OCI-M2 (cell line): ENCODE measurements at regions not wholly inside any gene's neighbourhood (a gene's known extent, or its start where the extent isn't known, plus 50 kb on each side); places are given as distances from the start of the nearest gene placed in this dataset.

ENCODE experiments used
- DNase-seq: peaks from one replicate; lab custom pipeline; 2025; ENCODE audit not compliant: unreplicated experiment; lab: John Stamatoyannopoulos, UW

DNA sequence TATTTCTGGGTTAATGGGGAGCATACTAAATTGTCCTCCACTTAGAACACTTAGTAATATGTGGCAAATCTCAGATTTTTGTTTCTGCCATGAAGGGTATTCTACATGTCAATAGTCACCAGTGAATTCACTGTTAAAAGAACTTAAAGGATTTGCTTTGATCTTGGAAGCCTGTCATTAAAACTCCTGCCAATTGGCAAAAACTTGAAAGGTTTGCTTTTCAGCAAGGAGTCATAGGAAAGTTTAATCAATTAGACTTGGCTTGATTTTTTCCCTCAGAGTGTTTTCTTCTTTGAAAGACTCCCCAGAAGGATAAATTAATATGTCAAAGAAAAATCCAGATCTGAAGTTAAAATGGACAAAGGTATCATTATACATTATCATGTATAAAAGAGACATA, 671.9 kb upstream of the PKDCC start:
- DNase-seq: no peak

DNA sequence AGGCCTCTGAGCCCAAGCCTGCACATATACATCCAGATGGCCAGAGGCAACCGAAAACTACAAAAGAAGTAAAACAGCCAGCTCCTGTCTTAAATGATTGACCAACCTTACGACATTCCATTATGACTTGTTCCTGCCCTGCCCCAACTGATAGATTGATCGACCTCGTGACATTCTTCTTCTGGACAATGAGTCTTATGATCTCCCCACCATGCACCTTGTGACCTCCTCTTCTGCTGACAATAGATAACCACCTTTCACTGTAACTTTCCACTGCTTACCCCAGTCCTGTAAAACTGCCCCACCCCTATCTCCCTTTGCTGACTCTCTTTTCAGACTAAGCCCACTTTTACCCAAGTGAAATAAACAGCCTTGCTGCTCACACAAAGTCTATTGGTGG, 670.0 kb upstream of the PKDCC start:
- peak; percentile 57 for DNase-seq

DNA sequence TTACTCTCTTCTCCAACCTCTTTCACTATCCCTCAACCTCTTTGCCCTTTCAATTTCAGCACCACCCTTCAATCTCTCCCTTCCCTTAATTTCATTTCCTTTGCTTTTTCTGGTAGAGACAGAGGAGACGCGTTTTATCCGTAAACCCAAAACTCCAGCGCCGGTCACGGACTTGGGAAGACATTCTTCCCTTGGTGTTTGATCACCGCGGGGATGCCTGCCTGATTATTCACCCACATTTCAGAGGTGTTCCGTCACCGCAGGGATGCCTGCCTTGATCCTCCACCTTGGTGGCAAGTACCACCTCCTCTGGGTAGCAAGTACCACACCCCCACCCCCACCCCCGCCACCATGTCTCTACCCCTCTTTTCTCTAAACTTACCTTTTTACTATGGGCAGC, 669.4 kb upstream of the PKDCC start:
- DNase-seq: no peak

DNA sequence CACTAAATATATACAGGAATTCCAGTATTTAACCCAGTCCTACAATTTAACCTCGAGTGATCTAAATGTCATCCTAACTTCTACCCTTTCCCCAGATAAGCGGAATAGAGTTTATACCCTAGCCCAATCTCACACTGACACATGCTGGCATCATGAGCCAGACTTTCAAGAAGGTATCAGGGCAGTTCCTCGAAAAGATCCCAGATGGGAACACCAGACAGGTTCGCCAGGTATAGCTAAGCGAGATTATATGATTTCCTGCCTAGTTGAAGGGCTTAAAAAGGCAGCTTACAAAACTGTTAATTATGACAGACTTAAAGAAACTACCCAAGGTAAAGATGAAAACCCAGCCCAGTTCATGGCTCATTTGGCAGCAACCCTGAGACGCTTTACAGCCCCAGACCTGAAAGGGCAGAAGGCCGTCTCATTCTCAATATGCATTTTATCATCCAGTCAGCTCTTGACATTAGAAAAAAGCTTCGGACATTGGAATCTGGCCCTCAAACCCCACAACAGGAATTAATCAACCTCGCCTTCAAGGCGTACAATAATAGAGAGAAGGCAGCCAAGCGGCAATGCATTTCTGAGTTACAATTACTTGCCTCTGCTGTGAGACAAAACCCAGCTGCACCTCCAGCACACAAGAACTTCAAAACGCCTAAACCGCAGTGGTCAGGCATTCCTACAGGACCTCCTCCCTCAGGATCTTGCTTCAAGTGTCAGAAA, 668.2 kb upstream of the PKDCC start:
- DNase-seq: no peak

DNA sequence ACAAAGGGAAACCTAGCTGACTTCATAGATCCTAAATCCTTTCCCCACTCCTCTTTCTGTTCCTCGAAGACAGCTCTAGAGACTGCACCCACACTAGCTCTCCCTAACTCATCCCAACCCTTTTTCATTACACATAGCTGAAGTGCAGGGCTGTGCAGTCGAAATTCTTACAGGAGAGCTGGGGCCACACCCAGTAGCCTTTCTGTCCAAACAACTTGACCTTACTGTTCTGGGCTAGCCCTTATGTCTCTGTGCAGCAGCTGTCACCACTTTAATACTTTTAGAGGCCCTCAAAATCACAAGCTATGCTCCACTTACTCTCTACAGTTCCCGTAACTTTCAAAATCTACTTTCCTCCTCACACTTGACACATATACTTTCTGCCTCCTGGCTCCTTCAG, 666.1 kb upstream of the PKDCC start:
- DNase-seq: no peak

DNA sequence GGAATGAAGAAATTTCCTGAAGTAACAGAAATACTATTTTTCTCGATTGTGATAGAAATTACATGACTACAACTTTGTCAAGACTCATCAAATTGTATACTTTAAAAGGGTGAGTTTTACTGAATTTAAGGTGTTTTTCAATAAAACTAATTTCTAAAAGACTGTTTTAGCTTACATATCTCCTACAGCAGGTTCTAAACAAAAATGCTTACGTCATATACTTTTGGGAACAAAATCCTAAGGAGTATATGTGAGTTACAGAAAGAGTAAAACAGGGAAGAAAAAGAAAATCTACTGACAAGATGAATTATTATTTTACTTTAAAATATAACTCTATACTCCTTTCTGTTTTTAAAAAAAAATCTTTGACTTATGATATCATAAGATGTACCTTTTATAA, 660.3 kb upstream of the PKDCC start:
- DNase-seq: no peak

DNA sequence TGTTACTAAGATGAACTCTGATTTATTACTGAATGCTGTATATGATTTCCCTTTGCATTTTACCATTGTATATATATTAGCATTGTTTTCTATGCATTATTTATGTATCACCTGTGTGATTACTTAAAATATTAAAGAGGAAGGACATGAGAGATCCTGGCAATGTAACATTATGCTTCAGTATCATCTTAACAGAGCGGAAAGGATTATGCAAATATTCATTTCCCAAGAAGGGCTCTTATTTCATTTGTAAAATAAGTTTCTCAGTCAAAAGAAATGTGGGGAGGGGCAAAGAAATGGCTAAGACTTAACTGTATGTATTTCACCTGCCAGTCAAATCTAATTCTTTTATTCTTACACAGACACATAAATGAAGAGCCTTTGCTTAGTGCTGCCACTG, 654.2 kb upstream of the PKDCC start:
- no peak for DNase-seq

DNA sequence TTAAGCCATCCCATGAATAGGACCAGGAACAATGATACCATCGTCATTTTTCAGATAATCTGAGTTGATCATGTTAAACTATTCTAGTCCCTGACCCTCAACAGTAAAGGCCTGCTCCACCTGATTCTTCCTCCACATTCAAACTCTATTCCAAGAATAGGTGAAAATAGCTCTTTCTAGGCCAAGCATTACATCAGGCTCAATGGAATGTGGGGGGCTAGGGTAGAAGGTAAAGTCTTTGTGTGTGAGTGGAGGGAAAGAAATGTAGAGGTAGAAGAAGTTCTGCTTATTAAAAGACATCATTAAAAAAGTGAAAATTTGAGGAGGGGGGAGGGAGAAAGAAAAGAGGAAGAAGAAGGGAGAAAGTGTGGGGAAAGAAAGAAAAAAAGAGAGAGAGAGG, 653.3 kb upstream of the PKDCC start:
- DNase-seq: no peak

DNA sequence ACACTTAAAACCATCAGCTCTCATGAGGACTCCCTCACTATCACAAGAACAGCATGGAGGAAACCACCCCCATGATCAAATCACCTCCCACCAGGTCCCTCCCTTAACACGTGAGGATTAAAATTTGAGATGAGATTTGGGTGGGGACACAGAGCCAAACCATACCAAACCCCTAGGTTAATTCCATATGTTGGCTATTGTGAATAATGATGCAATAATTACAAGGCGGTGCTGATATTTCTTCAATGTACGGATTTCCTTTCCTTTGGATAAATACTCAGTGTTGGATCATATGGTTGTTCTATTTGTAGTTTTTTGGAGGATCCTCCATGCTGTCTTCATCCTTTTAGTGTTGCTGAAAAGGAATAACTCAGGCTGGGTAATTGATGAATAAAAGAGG, 652.1 kb upstream of the PKDCC start:
- no peak for DNase-seq

DNA sequence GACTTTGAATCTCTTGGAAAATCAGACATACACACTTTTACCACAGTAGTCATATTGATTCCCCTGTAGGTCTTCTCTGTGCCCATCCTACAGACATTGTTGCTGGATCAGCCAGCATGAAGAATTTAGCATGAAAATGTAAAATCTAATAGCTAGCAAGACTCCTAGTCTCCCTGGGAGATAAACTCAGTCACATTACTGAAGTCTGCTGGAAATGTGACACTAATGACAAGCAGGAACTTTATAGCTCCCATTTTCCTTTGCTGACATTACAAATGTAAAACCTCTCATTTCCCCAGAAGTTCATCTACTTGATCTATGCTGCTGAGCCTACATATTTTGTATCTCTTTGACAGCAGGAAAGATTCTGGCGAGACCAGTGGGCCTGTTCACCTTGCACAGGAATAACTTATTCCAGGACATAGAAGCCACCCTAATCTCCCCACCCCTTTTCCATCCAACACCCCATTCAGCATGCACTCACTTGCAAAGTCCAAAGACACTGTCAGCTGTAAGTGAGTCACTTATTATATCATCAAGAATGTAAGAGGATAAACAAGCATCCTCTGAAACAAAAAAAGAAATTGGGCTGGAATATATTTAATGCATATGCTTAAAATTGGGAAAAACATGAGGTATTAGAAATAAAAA, 648.3 kb upstream of the PKDCC start:
- no peak for DNase-seq

DNA sequence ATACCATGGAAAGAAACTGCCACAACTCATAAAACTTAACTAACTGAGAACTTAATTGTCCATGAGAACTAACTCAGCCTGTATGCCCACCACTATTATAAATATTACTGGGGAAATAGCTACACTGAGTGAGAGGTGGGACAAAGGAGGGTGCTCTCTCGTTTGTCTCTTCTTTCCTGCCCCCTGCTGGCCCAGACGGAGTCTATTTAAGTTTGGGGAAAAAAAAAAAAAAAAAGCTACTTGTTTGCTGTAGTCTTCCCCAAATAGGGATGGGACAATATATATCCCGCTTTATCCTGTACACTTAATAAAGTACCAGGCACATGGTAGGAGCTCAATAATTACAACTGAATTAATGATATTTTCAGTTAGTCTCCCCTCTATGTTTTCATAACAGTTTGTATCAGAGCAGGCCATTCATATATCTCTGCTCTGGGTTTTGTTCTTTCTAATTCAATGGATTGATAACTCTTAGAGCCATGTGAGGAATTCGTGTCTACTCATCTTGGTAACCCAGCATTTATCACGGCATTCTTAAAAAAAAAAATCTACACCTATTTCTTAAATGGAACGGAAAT, 647.6 kb upstream of the PKDCC start:
- no peak for DNase-seq

DNA sequence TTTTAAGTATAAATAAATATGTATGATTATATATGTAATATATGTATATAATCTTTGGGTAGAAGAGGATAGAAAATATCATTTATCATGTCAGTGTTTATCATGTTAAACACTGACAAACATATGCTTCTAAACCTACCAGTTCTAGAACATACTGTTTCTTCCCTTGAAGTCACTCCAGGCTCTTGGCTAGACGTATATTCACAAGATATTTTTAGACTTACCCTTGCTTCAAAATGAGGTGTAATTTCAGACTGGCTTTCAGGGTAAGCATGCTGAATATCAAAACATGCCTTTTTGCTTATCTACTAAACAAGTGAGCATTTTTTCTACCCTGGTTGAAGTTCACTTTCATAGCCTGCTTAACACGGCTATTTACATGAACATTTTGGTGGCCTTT, 642.4 kb upstream of the PKDCC start:
- no peak for DNase-seq

DNA sequence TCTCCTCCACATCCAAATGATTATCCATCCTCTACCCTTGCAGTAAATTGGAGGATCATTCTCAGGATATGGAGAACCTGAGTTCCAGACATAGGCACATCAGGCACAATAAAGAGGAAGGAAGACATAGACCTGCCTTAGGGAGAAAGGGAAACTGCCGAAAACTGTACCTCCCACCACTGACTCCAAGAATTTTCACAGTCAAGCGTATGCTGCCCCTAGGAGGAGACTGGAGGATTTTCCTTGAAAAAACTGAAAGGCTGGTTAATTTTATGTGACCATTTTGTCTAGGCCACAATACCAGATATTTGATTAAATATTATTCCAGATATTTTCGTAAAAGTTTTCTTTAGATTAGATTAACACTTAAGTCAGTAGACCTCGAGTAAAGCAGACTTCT, 638.5 kb upstream of the PKDCC start:
- no peak for DNase-seq

DNA sequence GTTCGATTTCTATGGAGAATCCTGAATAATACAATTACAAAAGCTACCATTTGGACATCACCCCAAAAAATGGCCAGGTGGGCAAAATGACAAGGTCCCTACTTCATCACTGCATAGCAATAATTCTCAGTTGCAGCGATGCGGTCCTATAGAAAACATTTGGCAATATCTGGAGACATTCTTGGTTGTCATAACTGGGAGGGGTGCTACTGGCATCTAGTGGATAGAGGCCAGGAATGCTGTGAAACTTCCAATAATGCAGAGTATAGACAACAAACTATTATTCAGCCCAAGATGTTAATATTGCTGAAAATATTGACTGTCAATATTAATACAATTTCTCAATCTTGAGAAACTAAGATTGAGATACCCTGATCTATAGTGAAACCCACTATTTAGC, 637.8 kb upstream of the PKDCC start:
- DNase-seq: no peak

DNA sequence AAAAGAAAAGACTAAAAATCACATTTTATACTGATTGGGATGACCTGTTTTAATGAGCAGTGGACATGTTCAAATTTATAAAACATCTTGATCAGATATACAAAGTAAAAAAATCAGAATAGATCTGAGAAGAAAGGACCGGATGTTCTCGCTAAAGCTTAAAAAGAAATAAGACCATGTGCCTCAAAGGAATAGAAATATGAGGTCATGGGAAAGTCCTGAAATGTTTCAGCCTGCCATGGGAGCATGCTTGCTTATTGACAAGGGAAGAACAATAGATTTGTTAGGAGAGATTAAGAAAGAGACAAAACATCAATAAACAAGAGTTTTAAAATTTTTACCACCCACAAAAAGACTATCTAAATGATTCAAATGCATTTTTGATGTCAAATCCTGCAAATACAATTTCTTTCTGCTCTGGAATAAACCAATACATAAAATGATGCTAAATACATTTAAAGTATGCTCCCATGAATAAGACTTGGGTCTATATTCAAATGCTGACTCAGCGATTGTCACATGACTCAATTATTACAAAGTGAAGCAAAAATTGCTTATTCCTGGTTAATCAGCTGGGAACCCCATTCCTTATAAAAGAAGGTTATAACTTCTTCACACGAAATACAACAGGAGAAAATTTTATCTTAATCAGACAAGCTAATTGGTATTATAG, 633.9 kb upstream of the PKDCC start:
- DNase-seq: no peak

DNA sequence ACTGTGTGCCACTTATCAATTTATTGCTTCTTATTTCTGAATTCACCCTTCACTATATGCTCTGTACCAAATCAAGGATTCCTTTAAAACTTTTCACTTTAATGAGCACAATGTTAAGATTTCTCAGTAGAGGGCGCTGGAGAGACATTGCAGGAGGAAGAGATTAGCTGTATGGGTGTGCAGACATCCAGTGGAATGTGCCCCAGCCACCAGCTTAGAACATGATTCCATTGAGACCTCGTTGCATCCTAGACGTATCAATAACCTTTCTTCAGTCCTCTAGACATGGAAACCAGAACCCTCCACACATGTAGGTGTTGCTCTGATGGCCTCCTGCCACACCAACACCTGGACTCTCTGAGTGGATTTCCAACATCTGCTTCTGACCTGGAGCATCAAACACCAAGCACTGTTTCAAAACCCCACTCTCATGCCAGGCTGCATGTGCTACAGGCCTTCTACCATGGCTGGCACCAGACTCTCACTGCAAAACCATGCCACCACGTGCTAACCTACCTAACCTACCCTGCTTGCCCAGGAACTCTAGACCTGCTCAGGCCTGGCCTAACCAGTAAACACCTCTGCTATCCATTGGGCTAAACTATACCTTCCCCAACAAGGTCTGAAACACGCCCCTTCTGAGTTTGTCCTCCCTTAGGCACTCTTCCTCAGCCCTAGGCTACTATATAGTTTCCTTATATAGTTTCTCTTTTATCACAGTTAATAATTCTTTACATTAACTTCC, 633.2 kb upstream of the PKDCC start:
- DNase-seq: peak; percentile 21

DNA sequence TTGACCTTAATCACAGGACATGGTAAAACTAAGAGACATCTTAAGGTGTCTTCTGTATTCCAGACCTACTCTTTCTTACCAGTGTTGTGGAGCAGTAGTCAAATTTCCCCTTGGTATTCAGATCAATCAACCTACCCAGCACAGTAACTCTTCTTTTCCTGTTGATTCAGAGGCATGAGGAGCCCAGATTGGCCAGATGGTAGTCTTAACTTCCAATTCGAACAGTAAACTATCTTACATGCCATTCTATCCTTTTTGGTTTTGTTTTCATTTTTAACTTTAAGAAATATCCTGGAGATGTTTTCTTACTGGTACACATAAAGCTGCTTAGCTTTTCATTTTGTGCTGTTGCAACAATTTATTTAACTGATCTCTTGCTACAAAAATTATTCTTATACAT, 630.3 kb upstream of the PKDCC start:
- DNase-seq: no peak

DNA sequence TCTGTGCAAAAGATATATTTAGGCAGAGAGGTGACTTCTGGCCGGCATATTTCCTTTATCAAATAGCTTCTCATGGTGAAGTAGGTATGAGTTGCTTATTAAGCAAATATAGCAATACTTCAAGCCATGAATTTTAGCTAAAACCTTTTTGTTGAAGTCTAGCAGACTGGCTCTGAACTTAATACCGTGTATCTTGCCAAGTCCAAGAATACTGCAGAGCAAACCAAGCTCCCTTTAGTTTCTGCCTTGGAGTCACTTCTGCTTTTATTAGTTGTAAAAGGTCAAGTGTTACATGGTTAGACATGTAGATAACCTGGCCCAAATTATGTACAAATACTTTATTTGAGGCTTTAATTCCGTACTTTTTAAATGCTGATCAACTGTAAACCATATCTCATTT, 627.6 kb upstream of the PKDCC start:
- DNase-seq: no peak

DNA sequence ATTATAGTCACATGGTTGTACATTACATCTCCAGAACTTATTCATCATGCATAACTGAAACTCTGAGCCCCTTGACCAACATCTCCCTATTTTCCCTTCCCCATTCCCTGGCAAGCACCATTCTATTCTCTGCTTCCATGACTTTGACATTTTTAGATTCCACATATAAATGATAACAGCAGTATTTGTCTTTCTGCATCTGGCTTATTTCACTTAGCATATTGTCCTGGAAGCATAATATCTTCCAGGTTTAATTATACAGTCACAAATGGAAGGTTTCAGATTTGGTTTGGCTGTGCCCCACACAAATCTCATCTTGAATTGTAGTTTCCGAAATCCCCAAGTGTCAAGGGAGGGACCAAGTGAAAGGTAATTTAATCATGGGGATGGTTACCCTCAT, 626.9 kb upstream of the PKDCC start:
- DNase-seq: no peak

DNA sequence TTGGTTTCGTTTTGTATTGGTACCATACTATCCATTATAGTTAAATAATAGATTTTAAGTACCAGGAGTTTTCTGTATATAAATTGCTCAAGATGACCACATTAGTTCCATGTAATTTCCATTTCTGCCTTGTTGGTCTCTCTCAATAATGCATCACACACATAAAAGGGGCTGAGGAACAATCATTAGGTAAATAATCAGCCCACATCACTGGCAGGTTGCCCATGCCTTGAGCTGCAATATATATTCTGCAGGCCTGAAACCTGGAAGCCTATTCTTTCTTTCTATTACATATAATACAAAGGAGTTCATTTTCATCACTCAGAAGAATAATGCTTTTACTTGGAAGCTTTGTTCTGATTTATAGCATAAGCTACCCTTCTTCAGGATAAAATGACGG, 616.1 kb upstream of the PKDCC start:
- DNase-seq: no peak

DNA sequence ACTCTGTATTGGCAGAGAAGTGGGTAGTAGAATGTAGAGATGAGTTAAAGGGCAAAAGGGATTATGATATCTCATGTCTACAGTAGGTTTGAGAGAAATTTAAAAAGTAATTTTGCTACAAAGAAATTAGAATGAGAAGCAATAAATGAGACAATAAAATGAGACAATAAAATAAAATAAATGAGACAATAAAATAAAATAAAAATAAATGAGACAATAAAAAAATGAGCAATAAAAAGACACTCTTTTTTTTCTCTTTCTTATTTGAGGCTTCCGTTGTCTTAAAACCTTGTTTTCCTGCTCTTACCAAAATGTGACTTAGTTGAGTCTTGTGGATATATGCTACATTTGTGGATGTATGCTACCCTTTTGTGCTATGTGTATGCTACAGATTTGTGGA, 615.4 kb upstream of the PKDCC start:
- DNase-seq: no peak

DNA sequence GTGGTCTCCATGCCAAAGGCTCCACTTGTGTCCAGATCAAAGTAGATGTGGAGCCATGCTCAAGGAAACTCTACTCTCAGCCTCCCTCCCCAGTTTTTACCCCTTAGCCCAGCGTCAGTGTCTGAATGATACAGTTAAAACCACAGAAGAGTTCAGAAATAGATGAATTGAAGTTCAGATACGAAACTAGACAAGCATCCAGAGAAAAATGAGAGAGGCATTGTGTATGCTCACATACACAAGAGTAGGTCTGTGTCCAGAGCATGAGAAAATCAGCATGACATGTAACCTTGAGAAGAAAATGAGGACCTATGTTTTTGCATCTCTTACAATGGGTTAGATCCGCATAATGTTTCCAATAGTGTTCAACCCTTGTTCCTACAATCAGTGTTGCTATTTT, 612.8 kb upstream of the PKDCC start:
- DNase-seq: no peak
